Epithelial cell of proximal tubule (primary cell): ENCODE measurements at regions not wholly inside any gene's neighbourhood (a gene's known extent, or its start where the extent isn't known, plus 50 kb on each side); places are given as distances from the start of the nearest gene placed in this dataset.

Experiments
- DNase-seq: peaks from one replicate; pipeline ENCODE4 v3.0.0-alpha.2; 2011; ENCODE audit warnings: low read depth
- H3K4me3 ChIP-seq: 2 replicates; pipeline ENCODE4 v1.5.1; 2011; ENCODE audit warnings: low read depth, mild to moderate bottlenecking, low read length
- CTCF ChIP-seq: conservative IDR thresholded peaks from 2 replicates; pipeline ENCODE4 v1.5.1; 2012; ENCODE audit warnings: low read depth, mild to moderate bottlenecking, low read length

- no peak for DNase-seq
- no peak overlapping the region for H3K4me3 ChIP-seq
- TF ChIP-seq CTCF, result no peak
Measured at GRCh38 chrX:42140320-42140719, 217.0 kb upstream of the CASK start.

- no peak for DNase-seq
- H3K4me3 ChIP-seq, result no peak overlapping the region
- TF ChIP-seq CTCF, result no peak
Measured at GRCh38 chrX:42135583-42136228, 212.4 kb upstream of the CASK start.

GRCh38 chrX:42131856-42132255 lies 208.5 kb upstream of the CASK start:
- no peak for DNase-seq

GRCh38 chrX:42129022-42129940 lies 205.9 kb upstream of the CASK start:
- no peak for DNase-seq
- H3K4me3 ChIP-seq, result no peak overlapping the region
- no peak for TF ChIP-seq CTCF

More at GRCh38 chrX:42131856-42132255, 208.5 kb upstream of the CASK start:
- no peak for TF ChIP-seq CTCF
- no peak overlapping the region for H3K4me3 ChIP-seq

- TF ChIP-seq CTCF, result no peak
- DNase-seq, result no peak
Measured at GRCh38 chrX:42128587-42128986, 205.2 kb upstream of the CASK start.

GRCh38 chrX:42128020-42128419 lies 204.7 kb upstream of the CASK start:
- no peak for TF ChIP-seq CTCF
- H3K4me3 ChIP-seq, result no peak overlapping the region
- DNase-seq, result no peak

More at GRCh38 chrX:42128587-42128986, 205.2 kb upstream of the CASK start:
- no peak overlapping the region for H3K4me3 ChIP-seq
